ENCODE measurements at regions not wholly inside any gene's neighbourhood (a gene's known extent, or its start where the extent isn't known, plus 50 kb on each side); places are given as distances from the start of the nearest gene placed in this dataset.

DNA sequence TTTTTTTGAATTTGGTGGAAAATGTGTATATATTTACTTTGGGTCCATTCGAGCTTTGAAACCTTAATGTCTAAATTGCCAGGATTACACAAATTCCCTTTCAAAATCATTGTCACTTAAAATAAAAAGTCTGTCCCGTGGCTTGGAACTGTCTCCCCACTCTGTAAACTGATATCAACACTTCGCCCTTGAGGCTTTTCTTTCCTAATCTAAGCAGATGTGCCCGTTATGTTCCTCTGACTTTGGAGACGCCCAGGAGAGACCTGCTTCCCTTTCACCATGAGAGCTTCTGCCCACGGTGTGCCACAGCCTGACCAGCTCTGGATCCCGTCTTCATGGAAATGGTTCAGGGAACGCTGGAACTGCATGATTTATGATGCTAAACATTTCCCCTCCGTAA lies 151.3 kb downstream of the C16orf95 start:
- peaks cover 7% of the 10 kb centered on the region for H3K27me3 Mint-ChIP-seq (ENCODE audit: low read depth, poor library complexity)

DNA sequence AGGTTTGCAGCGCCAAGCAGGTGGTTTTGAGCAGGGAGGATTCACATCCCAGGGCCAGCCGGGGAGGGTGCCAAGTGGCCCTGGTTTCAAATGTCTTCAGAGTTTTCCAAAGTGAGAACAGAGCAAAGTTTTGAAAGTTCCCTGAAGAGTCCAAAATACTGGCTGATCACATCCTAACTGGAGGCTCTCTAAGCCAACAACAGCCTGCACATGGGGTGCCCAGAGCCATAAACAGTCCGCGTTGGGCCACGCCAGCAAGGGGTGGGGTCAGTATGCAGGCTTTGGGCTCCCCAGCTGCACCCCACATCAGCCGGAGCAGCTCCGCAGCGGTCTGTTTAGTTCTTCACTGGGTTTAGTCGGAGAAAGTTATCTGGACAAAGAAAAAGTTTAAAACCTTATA lies 150.9 kb downstream of the C16orf95 start:
- H3K27ac Mint-ChIP-seq = no peak overlapping the region
- peaks cover 47% of the 10 kb centered on the region for H3K4me1 Mint-ChIP-seq
- peaks cover 7% of the 10 kb centered on the region for H3K27me3 Mint-ChIP-seq (ENCODE audit: low read depth, poor library complexity)
- no peak for DNase-seq
- TF ChIP-seq, protein P1, sequence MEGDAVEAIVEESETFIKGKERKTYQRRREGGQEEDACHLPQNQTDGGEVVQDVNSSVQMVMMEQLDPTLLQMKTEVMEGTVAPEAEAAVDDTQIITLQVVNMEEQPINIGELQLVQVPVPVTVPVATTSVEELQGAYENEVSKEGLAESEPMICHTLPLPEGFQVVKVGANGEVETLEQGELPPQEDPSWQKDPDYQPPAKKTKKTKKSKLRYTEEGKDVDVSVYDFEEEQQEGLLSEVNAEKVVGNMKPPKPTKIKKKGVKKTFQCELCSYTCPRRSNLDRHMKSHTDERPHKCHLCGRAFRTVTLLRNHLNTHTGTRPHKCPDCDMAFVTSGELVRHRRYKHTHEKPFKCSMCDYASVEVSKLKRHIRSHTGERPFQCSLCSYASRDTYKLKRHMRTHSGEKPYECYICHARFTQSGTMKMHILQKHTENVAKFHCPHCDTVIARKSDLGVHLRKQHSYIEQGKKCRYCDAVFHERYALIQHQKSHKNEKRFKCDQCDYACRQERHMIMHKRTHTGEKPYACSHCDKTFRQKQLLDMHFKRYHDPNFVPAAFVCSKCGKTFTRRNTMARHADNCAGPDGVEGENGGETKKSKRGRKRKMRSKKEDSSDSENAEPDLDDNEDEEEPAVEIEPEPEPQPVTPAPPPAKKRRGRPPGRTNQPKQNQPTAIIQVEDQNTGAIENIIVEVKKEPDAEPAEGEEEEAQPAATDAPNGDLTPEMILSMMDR (IDR thresholded peaks at IDR 0.05) = no peak
- H3K4me3 Mint-ChIP-seq = peak overlapping the region; percentile 12
- peaks cover 11% of the 10 kb centered on the region for H3K36me3 Mint-ChIP-seq (ENCODE audit: low read depth)
- H3K9me3 Mint-ChIP-seq = peaks cover 24% of the 10 kb centered on the region

More for the DNA sequence above, 151.3 kb downstream of the C16orf95 start:
- TF ChIP-seq, protein P1 (IDR thresholded peaks at IDR 0.05) = no peak
- Mint-ChIP-seq H3K4me1 (peaks cover 50% of the 10 kb centered on the region), H3K9me3 (peaks cover 28% of the 10 kb centered on the region), H3K4me3 (peak overlapping the region; percentile 12), H3K36me3 (ENCODE audit: low read depth) (peaks cover 11% of the 10 kb centered on the region), H3K27ac (no peak overlapping the region)
- DNase-seq = no peak

DNA sequence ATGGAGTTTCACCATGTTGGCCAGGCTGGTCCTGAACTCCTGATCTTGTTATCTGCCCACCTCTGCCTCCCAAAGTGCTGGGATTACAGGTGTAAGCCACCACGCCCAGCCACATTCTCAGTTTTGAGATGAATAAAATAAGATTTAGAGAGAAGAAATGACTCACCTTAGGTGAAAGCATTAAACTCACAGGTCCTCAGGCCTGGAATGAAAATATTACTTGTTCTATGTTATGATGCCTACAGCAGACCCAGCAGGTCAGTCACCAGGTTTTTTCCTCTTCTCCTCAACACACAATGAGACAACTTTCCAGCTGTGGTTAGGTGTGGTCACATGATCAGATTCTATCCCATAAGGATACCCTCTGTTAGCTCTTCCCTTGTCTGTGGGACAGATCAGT lies 150.3 kb downstream of the C16orf95 start:
- Mint-ChIP-seq H3K4me1 (peaks cover 47% of the 10 kb centered on the region), H3K36me3 (ENCODE audit: low read depth) (peaks cover 11% of the 10 kb centered on the region), H3K9me3 (peaks cover 24% of the 10 kb centered on the region), H3K27ac (peak overlapping the region; percentile 16), H3K27me3 (ENCODE audit: low read depth, poor library complexity) (peaks cover 4% of the 10 kb centered on the region), H3K4me3 (no peak overlapping the region)
- TF ChIP-seq, protein P1 (IDR thresholded peaks at IDR 0.05) = no peak
- no peak for DNase-seq

DNA sequence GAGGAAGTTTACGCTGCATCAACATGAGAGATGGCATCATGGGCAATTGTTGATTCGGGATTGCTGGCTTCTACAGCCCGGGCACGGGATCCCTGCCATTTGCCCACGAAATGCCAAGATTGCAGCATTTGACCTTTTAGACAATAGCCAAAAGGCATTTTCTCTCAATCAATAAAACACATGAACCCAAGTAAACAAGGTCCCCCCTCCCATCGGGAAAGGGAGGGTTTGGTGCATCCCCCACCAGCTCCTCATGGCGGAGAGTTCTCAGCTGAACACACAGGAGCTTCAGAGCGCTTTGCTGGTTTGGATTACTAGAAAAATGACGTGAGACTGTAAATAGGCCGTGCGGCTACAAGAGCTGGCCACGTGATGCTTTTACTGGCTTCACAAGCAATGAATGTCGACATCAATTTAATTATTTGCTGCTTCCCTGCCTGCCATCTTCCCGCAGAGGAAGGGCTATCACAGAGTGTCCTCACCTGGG lies 147.6 kb downstream of the C16orf95 start:
- H3K27me3 Mint-ChIP-seq (ENCODE audit: low read depth, poor library complexity) = peaks cover 4% of the 10 kb centered on the region
- peaks cover 19% of the 10 kb centered on the region for H3K9me3 Mint-ChIP-seq
- DNase-seq = no peak
- no peak overlapping the region for H3K27ac Mint-ChIP-seq
- peaks cover 7% of the 10 kb centered on the region for H3K36me3 Mint-ChIP-seq (ENCODE audit: low read depth)
- TF ChIP-seq, protein P1 (IDR thresholded peaks at IDR 0.05) = no peak
- peaks cover 52% of the 10 kb centered on the region for H3K4me1 Mint-ChIP-seq
- H3K4me3 Mint-ChIP-seq = no peak overlapping the region

DNA sequence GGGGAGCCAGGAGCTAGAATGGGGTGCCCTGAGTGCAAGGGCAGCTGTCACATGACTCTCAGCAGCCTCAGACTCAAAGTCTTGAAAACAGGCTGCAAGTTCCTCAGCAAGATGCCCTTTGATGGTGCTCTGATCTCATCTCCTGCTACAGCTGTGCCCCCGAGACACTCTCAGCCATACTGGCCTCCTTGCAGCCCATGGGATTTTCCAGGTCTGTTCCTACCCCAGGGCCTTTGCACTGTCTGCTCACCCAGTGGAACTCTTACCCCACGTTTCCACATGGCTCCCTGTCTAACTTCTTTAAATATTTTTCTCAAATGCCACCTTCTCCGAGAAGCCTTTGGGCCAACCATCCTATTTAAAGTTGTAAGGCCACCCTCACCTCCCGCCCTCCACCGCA lies 146.9 kb downstream of the C16orf95 start:
- peaks cover 7% of the 10 kb centered on the region for H3K36me3 Mint-ChIP-seq (ENCODE audit: low read depth)
- peaks cover 4% of the 10 kb centered on the region for H3K27me3 Mint-ChIP-seq (ENCODE audit: low read depth, poor library complexity)
- H3K27ac Mint-ChIP-seq = no peak overlapping the region

DNA sequence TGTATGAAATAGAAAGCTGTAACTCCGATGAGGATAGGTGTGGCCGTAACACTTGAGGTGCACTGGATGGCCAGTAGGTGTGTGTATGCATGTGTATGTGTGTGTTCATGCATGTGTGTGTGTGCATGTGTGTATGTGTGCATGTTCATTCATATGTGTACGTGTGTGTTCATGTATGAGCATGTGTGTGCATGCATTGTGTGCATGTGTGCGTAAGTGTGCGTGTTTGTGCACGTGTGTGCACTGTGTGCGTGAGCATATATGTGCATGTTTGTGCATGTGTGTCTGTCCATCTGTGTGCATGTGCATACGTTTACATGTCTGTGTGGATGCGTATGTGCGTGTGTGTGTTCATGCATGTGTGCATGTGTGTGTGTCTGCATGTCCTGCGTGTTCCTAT lies 145.5 kb downstream of the C16orf95 start:
- no peak for DNase-seq
- Mint-ChIP-seq H3K27me3 (ENCODE audit: low read depth, poor library complexity) (peaks cover 4% of the 10 kb centered on the region), H3K4me3 (no peak overlapping the region), H3K9me3 (peaks cover 19% of the 10 kb centered on the region), H3K4me1 (peaks cover 38% of the 10 kb centered on the region), H3K27ac (no peak overlapping the region), H3K36me3 (ENCODE audit: low read depth) (peaks cover 7% of the 10 kb centered on the region)
- TF ChIP-seq, protein P1 (IDR thresholded peaks at IDR 0.05) = no peak

More for the DNA sequence above, 146.9 kb downstream of the C16orf95 start:
- H3K4me1 Mint-ChIP-seq = peaks cover 45% of the 10 kb centered on the region
- H3K9me3 Mint-ChIP-seq = peaks cover 19% of the 10 kb centered on the region
- DNase-seq = no peak
- no peak overlapping the region for H3K4me3 Mint-ChIP-seq
- TF ChIP-seq, protein P1 (IDR thresholded peaks at IDR 0.05) = no peak

Measured in nephron progenitor cell (in vitro differentiated cells).